ENCODE measurements at regions not wholly inside any gene's neighbourhood (a gene's known extent, or its start where the extent isn't known, plus 50 kb on each side); places are given as distances from the start of the nearest gene placed in this dataset.

GRCh38 chr14:96143906-96144305, 60.7 kb upstream of the BDKRB2 start:
- DNase-seq: no peak
- H3K4me1 ChIP-seq (ENCODE audit: control extremely low read depth in 1 of 4, control insufficient read depth in 4 of 4, insufficient read depth in 4 of 4, low read length in 3 of 4): no peaks in the 10 kb centered on the region
- peaks cover 0 to 8% (median 4%) of the 10 kb centered on the region in 5 experiments for H3K9me3 ChIP-seq (ENCODE audit: control extremely low read depth in 1 of 5, control insufficient read depth in 4 of 5, insufficient read depth in 2 of 5, low read depth in 1 of 5, low read length in 4 of 5)
- 85% methylated on average over 2 of the region's 2 CpGs for WGBS (ENCODE audit: insufficient coverage)
- H3K4me3 ChIP-seq (ENCODE audit: control insufficient read depth in 1 of 7, extremely low read depth in 1 of 7, insufficient read depth in 4 of 7, low read depth in 2 of 7, low read length in 6 of 7): no peak overlapping the region
- CTCF ChIA-PET: no interaction called here
- H3K27ac ChIP-seq (ENCODE audit: insufficient read depth in 1 of 2, low read depth in 1 of 2, low read length in 2 of 2, poor library complexity in 1 of 2, severe bottlenecking in 2 of 2): no peak overlapping the region
- no peaks in the 10 kb centered on the region for H3K36me3 ChIP-seq (ENCODE audit: control insufficient read depth in 4 of 4, insufficient read depth in 4 of 4, low read length in 3 of 4)
- POLR2A ChIA-PET: no interaction called here
- H3K27me3 ChIP-seq (replicated peaks in 2 of 5; ENCODE audit: control insufficient read depth in 4 of 5, insufficient read depth in 5 of 5, low read length in 4 of 5): peaks cover 0 to 7% (median 0%) of the 10 kb centered on the region in 5 experiments

GRCh38 chr14:96145116-96145864, 59.3 kb upstream of the BDKRB2 start:
- peaks cover 0 to 4% (median 0%) of the 10 kb centered on the region in 5 experiments for H3K27me3 ChIP-seq (replicated peaks in 2 of 5; ENCODE audit: control insufficient read depth in 4 of 5, insufficient read depth in 5 of 5, low read length in 4 of 5)
- no peak overlapping the region for H3K27ac ChIP-seq (ENCODE audit: insufficient read depth in 1 of 2, low read depth in 1 of 2, low read length in 2 of 2, poor library complexity in 1 of 2, severe bottlenecking in 2 of 2)
- H3K36me3 ChIP-seq (ENCODE audit: control insufficient read depth in 4 of 4, insufficient read depth in 4 of 4, low read length in 3 of 4): no peaks in the 10 kb centered on the region
- no CpG with 5 or more reads among the region's 6 CpGs for WGBS (ENCODE audit: insufficient coverage)
- no peak for DNase-seq
- CTCF ChIA-PET: no interaction called here
- H3K4me1 ChIP-seq (ENCODE audit: control extremely low read depth in 1 of 4, control insufficient read depth in 4 of 4, insufficient read depth in 4 of 4, low read length in 3 of 4): no peaks in the 10 kb centered on the region
- POLR2A ChIA-PET: no interaction called here
- no peak overlapping the region for H3K4me3 ChIP-seq (ENCODE audit: control insufficient read depth in 1 of 7, extremely low read depth in 1 of 7, insufficient read depth in 4 of 7, low read depth in 2 of 7, low read length in 6 of 7)
- H3K9me3 ChIP-seq (ENCODE audit: control extremely low read depth in 1 of 5, control insufficient read depth in 4 of 5, insufficient read depth in 2 of 5, low read depth in 1 of 5, low read length in 4 of 5): peaks cover 0 to 8% (median 0%) of the 10 kb centered on the region in 5 experiments

GRCh38 chr14:96146131-96146771, 58.4 kb upstream of the BDKRB2 start:
- 93% methylated on average over 2 of the region's 4 CpGs for WGBS (ENCODE audit: insufficient coverage)
- CTCF ChIA-PET: no interaction called here
- no peak for DNase-seq
- Histone ChIP-seq H3K36me3 (ENCODE audit: control insufficient read depth in 4 of 4, insufficient read depth in 4 of 4, low read length in 3 of 4) (no peaks in the 10 kb centered on the region), H3K9me3 (ENCODE audit: control extremely low read depth in 1 of 5, control insufficient read depth in 4 of 5, insufficient read depth in 2 of 5, low read depth in 1 of 5, low read length in 4 of 5) (peaks cover 0 to 8% (median 0%) of the 10 kb centered on the region in 5 experiments), H3K4me1 (ENCODE audit: control extremely low read depth in 1 of 4, control insufficient read depth in 4 of 4, insufficient read depth in 4 of 4, low read length in 3 of 4) (no peaks in the 10 kb centered on the region), H3K27ac (ENCODE audit: insufficient read depth in 1 of 2, low read depth in 1 of 2, low read length in 2 of 2, poor library complexity in 1 of 2, severe bottlenecking in 2 of 2) (no peak overlapping the region), H3K4me3 (ENCODE audit: control insufficient read depth in 1 of 7, extremely low read depth in 1 of 7, insufficient read depth in 4 of 7, low read depth in 2 of 7, low read length in 6 of 7) (no peak overlapping the region), H3K27me3 (replicated peaks in 2 of 5; ENCODE audit: control insufficient read depth in 4 of 5, insufficient read depth in 5 of 5, low read length in 4 of 5) (peaks cover 0 to 4% (median 0%) of the 10 kb centered on the region in 5 experiments)
- POLR2A ChIA-PET: no interaction called here

- Histone ChIP-seq H3K27ac (ENCODE audit: insufficient read depth in 1 of 2, low read depth in 1 of 2, low read length in 2 of 2, poor library complexity in 1 of 2, severe bottlenecking in 2 of 2) (no peak overlapping the region), H3K4me1 (ENCODE audit: control extremely low read depth in 1 of 4, control insufficient read depth in 4 of 4, insufficient read depth in 4 of 4, low read length in 3 of 4) (no peaks in the 10 kb centered on the region), H3K4me3 (ENCODE audit: control insufficient read depth in 1 of 7, extremely low read depth in 1 of 7, insufficient read depth in 4 of 7, low read depth in 2 of 7, low read length in 6 of 7) (no peak overlapping the region), H3K27me3 (replicated peaks in 2 of 5; ENCODE audit: control insufficient read depth in 4 of 5, insufficient read depth in 5 of 5, low read length in 4 of 5) (peaks cover 0 to 5% (median 0%) of the 10 kb centered on the region in 5 experiments), H3K36me3 (ENCODE audit: control insufficient read depth in 4 of 4, insufficient read depth in 4 of 4, low read length in 3 of 4) (no peaks in the 10 kb centered on the region), H3K9me3 (ENCODE audit: control extremely low read depth in 1 of 5, control insufficient read depth in 4 of 5, insufficient read depth in 2 of 5, low read depth in 1 of 5, low read length in 4 of 5) (peaks cover 0 to 4% (median 0%) of the 10 kb centered on the region in 5 experiments)
- POLR2A ChIA-PET: no interaction called here
- 72% methylated on average over 3 of the region's 3 CpGs for WGBS (ENCODE audit: insufficient coverage)
- no peak for DNase-seq
- CTCF ChIA-PET: no interaction called here
Observed at GRCh38 chr14:96148631-96149030, 56.0 kb upstream of the BDKRB2 start.

GRCh38 chr14:96149131-96149530, 55.5 kb upstream of the BDKRB2 start:
- Histone ChIP-seq H3K4me3 (ENCODE audit: control insufficient read depth in 1 of 7, extremely low read depth in 1 of 7, insufficient read depth in 4 of 7, low read depth in 2 of 7, low read length in 6 of 7) (no peak overlapping the region), H3K4me1 (ENCODE audit: control extremely low read depth in 1 of 4, control insufficient read depth in 4 of 4, insufficient read depth in 4 of 4, low read length in 3 of 4) (no peaks in the 10 kb centered on the region), H3K9me3 (ENCODE audit: control extremely low read depth in 1 of 5, control insufficient read depth in 4 of 5, insufficient read depth in 2 of 5, low read depth in 1 of 5, low read length in 4 of 5) (peaks cover 0 to 4% (median 0%) of the 10 kb centered on the region in 5 experiments), H3K27me3 (replicated peaks in 2 of 5; ENCODE audit: control insufficient read depth in 4 of 5, insufficient read depth in 5 of 5, low read length in 4 of 5) (peaks cover 0 to 5% (median 0%) of the 10 kb centered on the region in 5 experiments), H3K27ac (ENCODE audit: insufficient read depth in 1 of 2, low read depth in 1 of 2, low read length in 2 of 2, poor library complexity in 1 of 2, severe bottlenecking in 2 of 2) (no peak overlapping the region), H3K36me3 (ENCODE audit: control insufficient read depth in 4 of 4, insufficient read depth in 4 of 4, low read length in 3 of 4) (no peaks in the 10 kb centered on the region)
- WGBS (ENCODE audit: insufficient coverage): 85% methylated on average over 2 of the region's 4 CpGs
- POLR2A ChIA-PET: no interaction called here
- CTCF ChIA-PET: no interaction called here
- no peak for DNase-seq

- no peak overlapping the region for H3K4me3 ChIP-seq (ENCODE audit: control insufficient read depth in 1 of 7, extremely low read depth in 1 of 7, insufficient read depth in 4 of 7, low read depth in 2 of 7, low read length in 6 of 7)
- ChIA-PET CTCF (no interaction called here), POLR2A (no interaction called here)
- peaks cover 0 to 5% (median 0%) of the 10 kb centered on the region in 5 experiments for H3K27me3 ChIP-seq (replicated peaks in 2 of 5; ENCODE audit: control insufficient read depth in 4 of 5, insufficient read depth in 5 of 5, low read length in 4 of 5)
- WGBS (ENCODE audit: insufficient coverage): no CpG with 5 or more reads among the region's 3 CpGs
- peaks cover 0 to 4% (median 0%) of the 10 kb centered on the region in 5 experiments for H3K9me3 ChIP-seq (ENCODE audit: control extremely low read depth in 1 of 5, control insufficient read depth in 4 of 5, insufficient read depth in 2 of 5, low read depth in 1 of 5, low read length in 4 of 5)
- no peaks in the 10 kb centered on the region for H3K4me1 ChIP-seq (ENCODE audit: control extremely low read depth in 1 of 4, control insufficient read depth in 4 of 4, insufficient read depth in 4 of 4, low read length in 3 of 4)
- DNase-seq: no peak
- H3K27ac ChIP-seq (ENCODE audit: insufficient read depth in 1 of 2, low read depth in 1 of 2, low read length in 2 of 2, poor library complexity in 1 of 2, severe bottlenecking in 2 of 2): no peak overlapping the region
- no peaks in the 10 kb centered on the region for H3K36me3 ChIP-seq (ENCODE audit: control insufficient read depth in 4 of 4, insufficient read depth in 4 of 4, low read length in 3 of 4)
Observed at GRCh38 chr14:96150214-96150613, 54.4 kb upstream of the BDKRB2 start.

GRCh38 chr14:96151242-96151641, 53.4 kb upstream of the BDKRB2 start:
- 67% methylated on average over 3 of the region's 13 CpGs for WGBS (ENCODE audit: insufficient coverage)
- CTCF ChIA-PET: no interaction called here
- Histone ChIP-seq H3K4me3 (ENCODE audit: control insufficient read depth in 1 of 7, extremely low read depth in 1 of 7, insufficient read depth in 4 of 7, low read depth in 2 of 7, low read length in 6 of 7) (no peak overlapping the region), H3K36me3 (ENCODE audit: control insufficient read depth in 4 of 4, insufficient read depth in 4 of 4, low read length in 3 of 4) (no peaks in the 10 kb centered on the region), H3K4me1 (ENCODE audit: control extremely low read depth in 1 of 4, control insufficient read depth in 4 of 4, insufficient read depth in 4 of 4, low read length in 3 of 4) (no peaks in the 10 kb centered on the region), H3K27me3 (replicated peaks in 2 of 5; ENCODE audit: control insufficient read depth in 4 of 5, insufficient read depth in 5 of 5, low read length in 4 of 5) (peaks cover 0 to 5% (median 0%) of the 10 kb centered on the region in 5 experiments), H3K9me3 (ENCODE audit: control extremely low read depth in 1 of 5, control insufficient read depth in 4 of 5, insufficient read depth in 2 of 5, low read depth in 1 of 5, low read length in 4 of 5) (peaks cover 0 to 3% (median 0%) of the 10 kb centered on the region in 5 experiments), H3K27ac (ENCODE audit: insufficient read depth in 1 of 2, low read depth in 1 of 2, low read length in 2 of 2, poor library complexity in 1 of 2, severe bottlenecking in 2 of 2) (no peak overlapping the region)
- no peak for DNase-seq
- POLR2A ChIA-PET: no interaction called here

Measured in common myeloid progenitor, CD34-positive (primary cell).